IMR-90 (cell line): ENCODE measurements at regions not wholly inside any gene's neighbourhood (a gene's known extent, or its start where the extent isn't known, plus 50 kb on each side); places are given as distances from the start of the nearest gene placed in this dataset.

Experiments used
- BHLHE40 ChIP-seq: fragments of 150-350 bp; IDR thresholded peaks from 2 replicates; pipeline ENCODE4 v1.6.1; 2016; ENCODE audit warnings: mild to moderate bottlenecking, low read depth, low read length
- CEBPB ChIP-seq: IDR thresholded peaks from 2 replicates; pipeline ENCODE4 v1.6.1; 2012; ENCODE audit warnings: low read depth, low read length, improper control_type of control experiment
- CHD1 ChIP-seq: IDR thresholded peaks from 2 replicates; pipeline ENCODE4 v1.6.1; 2012; ENCODE audit warnings: low read depth, low read length, improper control_type of control experiment
- FOS ChIP-seq: fragments of 150-350 bp; IDR thresholded peaks from 2 replicates; pipeline ENCODE4 v1.6.1; 2016; ENCODE audit warnings: low read depth, low read length
- MAFK ChIP-seq: IDR thresholded peaks from 2 replicates; pipeline ENCODE4 v1.6.1; 2012; ENCODE audit warnings: low read depth, low read length, improper control_type of control experiment
- MAZ ChIP-seq: IDR thresholded peaks from 2 replicates; pipeline ENCODE4 v1.6.1; 2012; ENCODE audit warnings: low read depth, mild to moderate bottlenecking, low read length, improper control_type of control experiment, moderate library complexity, borderline replicate concordance
- MXI1 ChIP-seq: IDR thresholded peaks from 2 replicates; pipeline ENCODE4 v1.6.1; 2012; ENCODE audit warnings: low read depth, mild to moderate bottlenecking, low read length, moderate library complexity, borderline replicate concordance
- NFE2L2 ChIP-seq: fragments of 150-350 bp; IDR thresholded peaks from 2 replicates; pipeline ENCODE4 v1.6.1; 2016; ENCODE audit warnings: low read depth, mild to moderate bottlenecking, low read length
- POLR2A ChIP-seq: IDR thresholded peaks from 2 replicates; pipeline ENCODE4 v1.6.1; 2012; ENCODE audit warnings: mild to moderate bottlenecking, low read depth, low read length
- RCOR1 ChIP-seq: IDR thresholded peaks from 2 replicates; pipeline ENCODE4 v1.6.1; 2012; ENCODE audit warnings: mild to moderate bottlenecking, low read length, improper control_type of control experiment; ENCODE audit not compliant: insufficient replicate concordance
- RFX5 ChIP-seq: IDR thresholded peaks from 2 replicates; pipeline ENCODE4 v1.8.0; 2012; ENCODE audit warnings: low read depth, mild to moderate bottlenecking, low read length, moderate library complexity
- TF ChIP-seq, protein P1 (sequence below): conservative IDR thresholded peaks from 2 replicates; pipeline ENCODE4 v1.5.1; 2012; ENCODE audit warnings: mild to moderate bottlenecking, low read depth, low read length, improper control_type of control experiment
- TF ChIP-seq, protein P2 (sequence below): fragments of 150-350 bp; IDR thresholded peaks from 2 replicates; pipeline ENCODE4 v1.6.1; 2017; ENCODE audit warnings: mild to moderate bottlenecking, antibody characterized with exemption, low read length, low read depth
- TF ChIP-seq, protein P3 (sequence below): fragments of 150-350 bp; IDR thresholded peaks from 2 replicates; pipeline ENCODE4 v1.6.1; 2016; ENCODE audit warnings: low read depth, mild to moderate bottlenecking, low read length, moderate library complexity, borderline replicate concordance

DNA sequence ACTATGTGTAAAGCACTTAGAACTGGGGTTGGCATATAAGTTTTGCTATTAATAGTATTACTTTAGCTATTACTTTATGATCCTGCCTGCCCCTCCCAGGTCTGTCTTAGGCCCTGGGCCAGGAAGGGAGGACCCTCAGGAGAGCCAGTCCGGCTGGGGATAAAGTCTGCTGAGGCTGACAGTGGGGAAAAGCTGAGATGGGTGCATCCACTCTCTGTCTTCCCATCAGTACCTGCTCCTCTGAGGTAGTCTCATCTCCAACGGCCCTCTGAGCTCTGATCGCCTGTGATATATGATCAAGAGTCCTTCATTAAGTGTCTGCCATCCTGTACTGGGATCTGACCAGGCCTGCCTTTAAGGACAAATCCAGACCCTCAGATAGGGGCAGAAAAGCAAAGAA is 156.5 kb upstream of the PJA1 start:
- TF ChIP-seq POLR2A: no peak
- no peak for TF ChIP-seq CEBPB
- TF ChIP-seq, protein P1, sequence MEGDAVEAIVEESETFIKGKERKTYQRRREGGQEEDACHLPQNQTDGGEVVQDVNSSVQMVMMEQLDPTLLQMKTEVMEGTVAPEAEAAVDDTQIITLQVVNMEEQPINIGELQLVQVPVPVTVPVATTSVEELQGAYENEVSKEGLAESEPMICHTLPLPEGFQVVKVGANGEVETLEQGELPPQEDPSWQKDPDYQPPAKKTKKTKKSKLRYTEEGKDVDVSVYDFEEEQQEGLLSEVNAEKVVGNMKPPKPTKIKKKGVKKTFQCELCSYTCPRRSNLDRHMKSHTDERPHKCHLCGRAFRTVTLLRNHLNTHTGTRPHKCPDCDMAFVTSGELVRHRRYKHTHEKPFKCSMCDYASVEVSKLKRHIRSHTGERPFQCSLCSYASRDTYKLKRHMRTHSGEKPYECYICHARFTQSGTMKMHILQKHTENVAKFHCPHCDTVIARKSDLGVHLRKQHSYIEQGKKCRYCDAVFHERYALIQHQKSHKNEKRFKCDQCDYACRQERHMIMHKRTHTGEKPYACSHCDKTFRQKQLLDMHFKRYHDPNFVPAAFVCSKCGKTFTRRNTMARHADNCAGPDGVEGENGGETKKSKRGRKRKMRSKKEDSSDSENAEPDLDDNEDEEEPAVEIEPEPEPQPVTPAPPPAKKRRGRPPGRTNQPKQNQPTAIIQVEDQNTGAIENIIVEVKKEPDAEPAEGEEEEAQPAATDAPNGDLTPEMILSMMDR: no peak
- no peak for TF ChIP-seq CHD1
- no peak for TF ChIP-seq FOS
- TF ChIP-seq BHLHE40: no peak
- no peak for TF ChIP-seq RCOR1
- TF ChIP-seq, protein P2, sequence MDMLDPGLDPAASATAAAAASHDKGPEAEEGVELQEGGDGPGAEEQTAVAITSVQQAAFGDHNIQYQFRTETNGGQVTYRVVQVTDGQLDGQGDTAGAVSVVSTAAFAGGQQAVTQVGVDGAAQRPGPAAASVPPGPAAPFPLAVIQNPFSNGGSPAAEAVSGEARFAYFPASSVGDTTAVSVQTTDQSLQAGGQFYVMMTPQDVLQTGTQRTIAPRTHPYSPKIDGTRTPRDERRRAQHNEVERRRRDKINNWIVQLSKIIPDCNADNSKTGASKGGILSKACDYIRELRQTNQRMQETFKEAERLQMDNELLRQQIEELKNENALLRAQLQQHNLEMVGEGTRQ: no peak
- no peak for TF ChIP-seq NFE2L2
- TF ChIP-seq RFX5: no peak
- TF ChIP-seq MAZ: no peak
- no peak for TF ChIP-seq MXI1
- TF ChIP-seq MAFK: no peak
- TF ChIP-seq, protein P3, sequence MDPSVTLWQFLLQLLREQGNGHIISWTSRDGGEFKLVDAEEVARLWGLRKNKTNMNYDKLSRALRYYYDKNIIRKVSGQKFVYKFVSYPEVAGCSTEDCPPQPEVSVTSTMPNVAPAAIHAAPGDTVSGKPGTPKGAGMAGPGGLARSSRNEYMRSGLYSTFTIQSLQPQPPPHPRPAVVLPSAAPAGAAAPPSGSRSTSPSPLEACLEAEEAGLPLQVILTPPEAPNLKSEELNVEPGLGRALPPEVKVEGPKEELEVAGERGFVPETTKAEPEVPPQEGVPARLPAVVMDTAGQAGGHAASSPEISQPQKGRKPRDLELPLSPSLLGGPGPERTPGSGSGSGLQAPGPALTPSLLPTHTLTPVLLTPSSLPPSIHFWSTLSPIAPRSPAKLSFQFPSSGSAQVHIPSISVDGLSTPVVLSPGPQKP: no peak
